NCI-H2081 treated with DMSO at 0.1 percent for 48 hours (cell line): ENCODE measurements at regions not wholly inside any gene's neighbourhood (a gene's known extent, or its start where the extent isn't known, plus 50 kb on each side); places are given as distances from the start of the nearest gene placed in this dataset.

ENCODE experiments used
- DNase-seq: peaks from one replicate; lab custom pipeline; 2025; lab: John Stamatoyannopoulos, UW

DNA sequence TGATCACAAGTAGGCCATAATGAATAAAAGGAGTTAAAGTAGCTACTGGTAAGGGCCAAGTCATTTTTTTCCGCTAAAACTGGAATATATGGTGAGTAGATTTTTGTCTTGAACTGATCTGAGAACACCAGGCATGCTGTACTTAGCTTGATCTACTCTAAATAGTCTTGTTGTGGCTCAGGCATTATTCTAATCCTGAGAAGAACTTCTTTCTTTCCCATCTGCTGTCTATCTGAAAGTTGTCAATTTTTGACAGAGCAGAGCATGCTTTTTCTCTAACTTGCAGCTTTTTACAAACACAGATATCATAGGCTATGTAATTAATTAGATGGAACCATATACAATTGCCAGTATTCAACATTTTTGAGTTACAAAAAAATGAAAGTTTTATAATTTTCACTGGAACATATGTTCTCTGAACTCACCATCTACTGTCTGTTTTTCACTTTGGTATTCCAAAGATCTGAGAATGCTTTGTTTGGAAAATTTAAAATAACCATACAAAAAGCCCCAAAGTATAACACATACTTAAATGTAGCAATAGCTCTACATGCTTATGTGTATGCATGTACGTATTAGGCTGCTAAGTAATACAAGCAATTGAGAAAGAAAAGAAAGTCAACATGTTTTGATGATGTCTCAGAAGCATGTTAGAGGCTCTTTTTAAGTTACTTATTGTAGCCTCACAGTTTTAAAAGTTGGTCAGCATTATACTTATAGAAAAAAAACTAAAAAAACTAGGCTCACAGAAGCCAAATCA is 542.7 kb upstream of the LUZP2 start:
- DNase-seq: no peak

DNA sequence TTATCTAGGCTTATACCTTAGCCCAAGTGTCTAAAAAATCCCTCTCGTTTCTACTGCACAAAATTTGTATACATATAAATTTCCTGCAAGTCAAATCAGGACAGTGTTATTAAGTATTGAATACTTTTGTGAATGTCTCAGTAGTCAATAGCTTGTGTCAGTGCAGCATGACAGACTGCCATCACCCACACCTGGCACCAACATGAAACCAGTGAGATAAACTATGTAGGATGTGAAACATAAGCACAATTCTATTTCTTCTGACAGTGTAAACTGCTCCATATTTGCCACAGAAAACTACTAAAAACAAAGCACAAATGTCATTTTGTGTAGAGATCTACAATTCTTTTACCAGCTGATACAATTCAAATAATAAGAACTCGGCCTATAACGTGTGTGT is 542.1 kb upstream of the LUZP2 start:
- DNase-seq: no peak

DNA sequence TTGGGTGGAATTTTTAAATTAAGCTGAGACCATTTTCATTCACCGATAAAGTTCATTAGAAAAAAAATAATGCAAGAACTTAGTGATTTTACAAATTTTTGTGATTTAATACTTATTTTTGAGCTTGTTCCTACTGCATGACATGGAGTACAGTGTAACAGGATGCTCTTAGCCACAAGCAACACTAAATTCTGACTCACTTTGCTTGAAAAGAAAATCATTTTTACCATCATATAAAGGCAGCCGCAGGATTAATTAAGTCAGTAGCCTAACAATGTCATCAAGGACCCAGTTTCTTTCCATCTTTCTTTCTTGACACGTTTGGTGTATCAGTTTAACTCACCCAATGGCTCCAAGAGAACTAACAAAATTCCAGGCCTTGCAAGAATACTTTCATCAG is 540.3 kb upstream of the LUZP2 start:
- no peak for DNase-seq

DNA sequence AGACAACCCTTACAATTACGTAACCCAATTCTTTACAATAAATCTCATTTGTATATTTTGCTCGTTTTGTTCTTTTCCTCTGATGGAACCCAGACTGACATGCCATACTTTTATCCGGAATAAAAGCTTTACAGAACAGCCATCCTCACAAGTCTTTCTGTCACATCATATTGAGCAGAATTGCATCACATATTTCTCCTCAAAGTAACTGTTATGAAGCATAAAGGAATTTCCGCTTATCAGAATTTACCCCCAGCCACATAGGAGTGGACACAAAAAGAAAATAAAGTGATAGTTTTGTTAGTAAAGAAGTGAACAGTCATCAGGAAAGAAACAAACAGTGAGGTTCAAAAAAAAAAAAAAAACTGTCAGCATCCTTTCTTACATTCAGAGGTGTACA is 539.5 kb upstream of the LUZP2 start:
- DNase-seq: no peak

DNA sequence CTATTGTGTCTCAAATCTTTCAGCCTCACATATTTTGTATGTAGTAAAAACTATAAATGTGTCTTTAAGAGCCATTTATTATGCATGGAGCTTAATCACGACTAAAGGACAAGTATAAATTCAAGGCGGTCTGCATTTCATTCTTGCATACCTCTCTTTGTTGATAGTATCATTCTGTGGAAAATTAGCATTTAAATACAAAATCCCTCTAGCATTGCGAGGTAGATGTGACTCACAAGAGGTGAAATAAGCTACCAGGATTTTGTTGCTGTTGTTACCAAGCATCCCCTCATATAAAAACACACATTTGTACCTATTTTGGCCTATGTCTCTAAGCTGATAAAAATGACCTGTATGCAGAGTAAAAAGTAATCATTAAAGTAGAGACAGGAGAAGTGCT is 537.4 kb upstream of the LUZP2 start:
- DNase-seq: no peak

DNA sequence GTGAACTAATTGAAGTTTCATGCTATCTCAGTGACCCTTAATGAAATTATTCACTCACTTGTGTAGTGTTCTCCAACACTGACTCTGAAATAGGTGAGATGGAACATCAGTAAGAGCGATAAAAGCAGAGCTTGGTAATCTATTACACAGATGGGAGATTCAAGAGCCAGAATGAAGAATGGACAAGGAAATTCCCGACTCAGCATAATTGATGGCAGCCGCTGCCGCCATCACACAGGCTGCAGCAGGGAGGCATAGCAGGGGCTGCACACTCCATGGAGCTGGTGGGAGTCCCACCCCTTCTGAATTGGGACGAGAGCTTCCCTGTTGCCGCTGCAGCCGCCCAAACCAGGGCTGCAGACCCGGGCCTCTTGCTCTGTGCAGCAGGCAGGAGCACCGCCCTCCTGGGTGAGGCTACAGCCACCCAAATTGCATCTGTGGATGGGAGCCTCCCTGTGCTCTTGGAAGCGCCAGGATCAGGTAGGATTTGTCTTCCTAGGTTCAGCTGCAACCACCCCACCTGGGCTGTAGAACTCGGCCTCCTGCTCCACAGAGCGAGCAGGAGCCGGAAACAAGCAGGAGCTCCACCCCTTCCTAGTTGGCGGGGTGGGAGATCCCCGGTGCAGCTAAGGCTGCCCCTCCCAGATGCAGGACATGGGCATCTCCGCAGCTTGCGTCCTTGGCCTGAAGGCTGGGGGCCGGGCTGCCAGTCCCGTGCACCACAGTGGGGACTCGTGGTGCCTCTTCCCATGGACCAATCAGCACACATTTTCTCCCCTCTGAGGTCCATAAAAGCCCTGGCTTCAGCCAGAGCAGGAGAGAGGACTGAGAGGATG is 535.1 kb upstream of the LUZP2 start:
- no peak for DNase-seq

DNA sequence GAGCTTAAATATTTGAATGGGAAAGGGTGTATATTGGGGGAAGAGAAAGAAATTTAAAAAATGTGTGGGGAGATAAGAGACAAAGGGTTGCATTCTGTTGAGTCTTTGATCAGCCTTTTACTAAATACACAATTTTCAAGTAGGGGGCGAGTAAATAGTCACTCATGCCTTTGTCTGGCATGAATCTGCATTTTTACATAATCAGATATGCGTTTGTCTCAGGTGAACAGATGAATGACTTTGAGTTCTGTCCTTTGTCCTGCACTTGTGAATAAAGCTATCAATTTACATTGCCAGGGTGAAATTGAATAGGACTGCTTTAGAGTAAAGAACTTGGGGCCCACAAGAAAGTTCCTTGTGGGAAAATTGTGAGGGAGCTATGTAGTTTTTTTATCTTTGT is 523.6 kb upstream of the LUZP2 start:
- no peak for DNase-seq

DNA sequence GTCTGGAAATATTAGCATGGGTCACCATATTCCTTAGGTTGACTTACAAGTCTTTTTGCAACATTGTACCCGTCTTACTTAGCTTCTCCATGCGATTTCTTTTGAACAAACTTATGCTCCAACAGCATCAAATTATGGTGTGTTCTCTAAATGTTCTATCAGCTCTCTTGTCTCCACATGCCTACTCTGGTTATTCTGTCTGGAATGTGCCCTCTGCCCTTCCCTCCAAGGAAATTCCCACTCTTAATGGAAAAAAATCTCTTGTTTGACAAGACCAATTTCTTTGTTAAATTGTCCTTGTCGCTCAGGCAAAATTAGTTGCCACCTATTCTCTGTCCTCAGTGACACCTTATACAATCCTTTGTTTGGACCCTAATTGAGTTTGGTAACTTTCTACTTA is 522.8 kb upstream of the LUZP2 start:
- DNase-seq: no peak

DNA sequence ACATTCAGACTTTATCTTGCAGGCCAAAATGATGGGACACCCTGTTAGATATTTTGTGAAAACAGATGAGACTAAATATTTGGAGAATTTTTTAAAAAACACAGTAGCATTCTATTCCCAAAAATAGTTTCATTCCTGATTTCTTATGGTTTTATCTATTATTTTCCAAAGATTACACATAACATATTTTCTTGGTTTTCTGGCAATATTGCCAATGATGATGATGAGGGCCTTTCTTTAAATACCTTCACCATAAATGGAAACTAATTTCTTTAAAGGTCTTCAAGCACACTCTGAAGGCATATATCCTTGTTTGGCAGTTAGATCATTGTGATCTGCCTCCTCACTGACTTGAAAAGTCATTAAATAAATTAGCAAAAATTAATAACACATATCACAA is 522.3 kb upstream of the LUZP2 start:
- DNase-seq: no peak

DNA sequence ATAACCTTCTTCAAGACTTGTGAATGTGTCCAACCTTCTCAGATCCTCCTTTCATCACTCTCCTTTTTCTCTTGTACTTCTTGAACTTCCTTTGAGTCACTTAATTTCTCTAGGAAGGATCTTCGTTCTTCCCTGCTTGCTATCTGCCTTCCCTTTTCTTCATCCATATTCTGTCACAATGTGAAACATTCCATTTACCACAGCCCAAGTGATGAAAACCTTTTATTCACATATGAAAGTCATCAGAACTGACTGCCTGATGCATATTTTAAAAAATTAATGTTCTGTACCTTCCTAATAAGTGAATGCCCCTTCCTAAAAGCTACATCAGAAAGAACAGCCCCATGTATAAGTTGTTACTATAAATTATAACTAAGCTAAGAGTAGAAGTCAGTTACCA is 520.4 kb upstream of the LUZP2 start:
- DNase-seq: no peak

DNA sequence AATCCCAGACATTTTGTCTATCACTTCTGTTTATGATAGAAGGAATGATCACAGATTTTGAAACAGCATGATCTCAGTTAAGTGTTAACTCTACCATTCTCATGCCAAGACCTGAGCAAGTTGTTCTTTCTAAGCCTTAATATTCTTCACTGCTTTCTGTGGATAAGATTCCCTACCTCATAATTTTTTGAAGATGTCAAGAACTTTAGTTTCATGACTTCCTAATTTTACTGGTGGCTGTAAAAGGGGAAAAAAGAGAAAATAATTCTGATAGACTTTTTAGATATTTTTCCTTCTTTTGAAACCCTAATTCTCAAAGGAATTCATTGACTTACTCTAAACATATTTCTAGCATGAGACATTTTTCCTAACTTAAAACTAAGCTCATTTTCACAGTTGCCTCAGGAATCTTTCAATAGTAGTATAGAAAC is 520.0 kb upstream of the LUZP2 start:
- DNase-seq: no peak

DNA sequence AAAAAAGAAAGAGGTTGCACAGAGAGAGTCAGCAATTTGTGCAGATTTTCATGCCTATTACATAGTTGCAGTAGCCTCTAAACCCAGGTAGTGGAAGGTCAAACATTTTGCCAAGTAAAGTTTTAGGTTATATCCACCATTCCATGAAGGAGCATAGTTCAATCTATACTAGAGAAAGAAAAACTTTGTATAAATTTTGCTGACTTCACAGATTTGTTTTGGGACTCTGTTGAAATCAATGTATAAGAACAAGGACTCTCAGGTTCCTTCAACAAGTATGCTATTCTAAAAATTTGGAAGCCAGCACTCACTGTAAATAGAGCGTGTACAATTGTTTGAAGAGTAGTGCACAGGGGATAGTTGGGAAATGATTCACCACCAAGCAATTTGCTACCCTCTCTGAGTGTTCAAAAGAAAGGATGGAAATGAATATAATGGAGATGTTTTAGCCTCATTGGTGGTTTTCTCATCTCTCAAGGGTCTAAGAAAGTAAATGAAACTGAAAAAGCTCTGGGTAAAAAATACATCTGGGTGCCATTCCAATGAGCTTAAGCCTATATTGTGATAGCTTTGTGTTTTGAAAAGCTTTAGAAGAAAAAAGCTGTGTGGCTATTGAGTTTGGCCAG is 508.4 kb upstream of the LUZP2 start:
- no peak for DNase-seq

DNA sequence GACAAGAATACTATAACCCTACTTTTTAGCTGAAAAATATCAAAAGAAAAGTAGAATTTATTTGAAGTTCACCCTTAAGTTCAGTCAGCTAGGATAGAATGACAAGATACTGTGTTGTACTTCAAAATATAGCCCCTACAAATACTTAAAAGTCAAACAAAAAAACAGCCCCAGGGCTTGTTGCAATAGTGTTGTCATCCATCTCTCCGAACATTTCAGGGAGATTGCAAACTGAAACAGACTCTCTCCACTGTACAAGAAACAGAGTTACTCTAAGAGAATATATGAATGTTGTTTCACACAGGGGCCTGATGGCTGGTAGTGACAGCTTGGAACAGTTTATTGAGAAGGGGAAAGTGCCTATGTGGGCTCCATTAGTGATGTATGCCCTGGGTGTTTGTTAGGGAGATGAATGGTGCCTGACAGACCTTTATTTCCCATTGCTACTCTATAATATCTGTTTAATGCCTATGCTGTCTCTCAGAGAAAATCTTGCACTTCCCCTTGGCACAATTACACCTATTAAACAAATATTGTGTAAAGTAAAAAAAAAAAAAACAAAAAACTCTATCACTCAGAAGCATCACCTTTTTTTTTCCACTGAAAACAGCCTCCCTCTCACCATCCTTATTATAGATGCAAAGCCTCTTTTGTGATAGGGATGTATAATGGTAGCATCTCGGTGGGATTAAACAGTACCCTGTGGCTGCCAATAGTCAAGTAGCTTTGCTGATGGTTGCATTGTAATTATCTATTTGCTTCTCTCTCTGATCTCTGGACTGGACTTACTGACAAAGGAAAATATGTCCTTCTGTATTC is 506.3 kb upstream of the LUZP2 start:
- DNase-seq: no peak

DNA sequence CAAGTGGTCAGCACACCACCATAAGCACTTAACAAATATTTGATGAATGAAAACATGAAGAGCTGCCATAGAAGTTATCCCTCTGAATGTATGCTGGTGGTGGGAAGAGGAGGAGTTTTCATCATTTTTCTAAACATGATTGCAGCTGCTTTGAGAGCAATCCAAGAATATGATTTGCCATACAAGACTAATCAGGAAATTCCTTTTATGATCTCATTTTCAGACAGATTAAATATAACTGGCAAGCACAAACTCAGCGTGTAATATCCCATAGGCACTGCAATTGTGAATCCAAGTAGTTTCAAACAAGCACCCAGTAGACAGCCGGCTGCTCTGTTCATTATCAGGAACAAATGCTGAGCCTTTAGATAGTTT is 505.7 kb upstream of the LUZP2 start:
- no peak for DNase-seq

DNA sequence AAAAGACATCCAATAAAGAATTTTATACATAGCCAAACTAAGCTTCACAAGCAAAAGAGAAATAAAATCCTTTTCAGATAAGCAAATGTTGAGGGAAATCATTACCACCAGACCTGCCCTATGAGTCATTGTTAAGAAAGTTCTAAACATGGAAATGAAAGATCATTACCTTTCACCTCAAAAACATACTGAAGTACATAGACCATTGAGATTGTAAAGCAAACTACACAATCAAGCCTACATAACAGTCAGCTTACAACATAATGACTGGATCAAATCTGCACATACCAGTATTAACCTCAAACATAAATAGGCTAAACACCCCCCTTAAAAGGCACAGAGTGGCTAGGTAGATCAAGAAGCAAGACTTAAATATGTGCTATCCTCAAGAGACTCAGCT is 501.0 kb upstream of the LUZP2 start:
- no peak for DNase-seq

DNA sequence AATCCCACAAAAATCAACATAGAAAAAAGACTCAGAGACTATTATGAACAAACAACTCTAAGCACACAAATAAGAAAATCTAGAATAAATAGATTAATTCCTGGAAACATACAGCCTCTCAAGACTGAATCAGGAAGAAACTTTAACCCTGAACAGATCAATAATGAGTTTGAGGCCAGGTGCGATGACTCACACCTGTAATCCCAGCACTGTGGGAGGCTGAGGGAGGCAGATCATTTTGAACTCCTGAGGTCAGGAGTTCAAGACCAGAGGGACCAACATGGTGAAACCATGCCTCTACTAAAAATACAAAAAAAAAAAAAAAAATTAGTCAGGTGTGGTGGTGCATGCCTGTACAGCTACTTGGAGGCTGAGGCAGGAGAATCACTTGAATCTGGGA is 499.5 kb upstream of the LUZP2 start:
- DNase-seq: no peak

DNA sequence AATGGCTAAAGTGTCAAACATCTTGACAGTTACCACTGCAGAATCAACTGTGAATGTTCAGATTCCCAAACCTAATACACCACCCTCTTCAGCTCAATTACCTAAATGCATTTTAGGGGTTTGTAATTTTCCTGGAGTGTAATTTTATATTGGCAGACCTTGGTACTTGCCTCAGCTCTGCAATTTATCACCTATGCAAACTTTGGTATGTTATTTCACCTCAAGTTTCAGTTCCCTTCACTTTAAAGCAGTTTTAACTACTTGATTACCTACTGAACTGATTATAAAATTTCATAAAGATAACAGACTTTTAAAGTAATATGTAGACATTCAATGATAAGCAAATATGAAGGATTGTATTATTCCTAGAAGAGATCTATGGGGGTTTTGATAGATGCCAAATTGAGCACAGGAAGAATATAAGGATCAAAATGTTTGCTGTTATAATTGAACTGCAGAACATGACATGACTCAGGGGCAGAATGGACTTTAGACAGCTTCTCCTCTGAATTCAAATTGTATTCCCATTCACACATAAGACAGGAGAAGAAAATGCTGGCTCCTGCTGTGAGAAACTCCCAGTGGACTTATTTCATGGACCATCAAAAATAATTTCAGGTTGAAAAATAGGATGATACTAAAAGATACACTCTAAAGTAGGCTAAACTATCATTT is 491.5 kb upstream of the LUZP2 start:
- DNase-seq: no peak

DNA sequence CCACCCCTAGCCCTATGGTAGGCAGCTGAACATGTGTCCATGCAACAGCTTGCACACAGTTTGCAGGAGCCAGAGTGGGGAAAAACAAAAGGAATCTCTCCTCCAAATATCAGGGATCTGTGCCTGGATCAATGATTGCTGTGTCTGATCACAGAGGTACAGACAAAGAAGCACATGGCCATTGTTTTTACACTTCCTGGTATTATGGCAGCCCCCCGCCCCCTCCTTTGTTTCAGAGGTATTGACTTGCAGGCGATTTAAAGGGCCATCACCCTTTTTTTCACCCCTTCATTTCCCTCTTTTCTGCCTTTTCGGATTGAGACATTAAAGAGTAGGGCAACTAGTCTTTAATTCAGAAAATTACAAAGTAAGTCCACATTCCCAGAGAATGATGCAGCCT is 453.0 kb upstream of the LUZP2 start:
- DNase-seq: no peak

DNA sequence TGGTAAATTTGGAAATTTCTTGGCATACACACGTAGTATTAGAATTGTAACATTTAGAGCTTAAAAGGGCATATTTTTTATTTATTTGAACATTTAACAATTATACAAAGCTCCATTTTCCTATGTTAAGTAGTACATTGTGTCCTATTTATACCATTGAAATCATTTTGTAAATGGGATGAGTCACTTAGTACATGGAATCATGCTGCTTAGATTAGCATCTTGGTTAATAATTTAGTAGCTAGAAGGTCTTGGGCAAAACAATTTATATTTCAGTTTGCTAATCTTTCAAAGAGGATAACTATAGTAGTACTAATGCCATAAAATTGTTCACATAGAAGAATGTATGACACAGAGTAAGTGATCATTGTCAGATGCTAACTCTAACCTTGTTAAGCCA is 450.1 kb upstream of the LUZP2 start:
- no peak for DNase-seq

DNA sequence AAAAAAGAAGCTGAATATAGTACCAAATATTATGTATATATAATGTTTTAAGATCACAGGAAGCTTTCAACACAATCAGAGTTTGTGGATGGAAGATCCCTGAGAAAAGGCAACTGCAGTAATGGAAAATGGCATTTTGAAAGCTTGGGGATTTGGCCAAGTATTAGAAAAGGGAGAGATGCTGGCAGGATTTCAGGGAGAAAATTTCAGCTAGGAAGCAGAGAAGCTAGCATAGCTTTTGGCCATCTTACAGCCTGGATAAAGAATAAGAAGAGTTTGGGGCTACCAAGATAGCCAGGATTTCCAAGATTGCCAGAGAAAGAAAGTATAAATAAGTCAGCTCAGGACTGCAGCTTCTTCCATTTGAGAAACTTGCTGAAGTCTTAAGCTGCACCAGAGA is 440.8 kb upstream of the LUZP2 start:
- DNase-seq: no peak

DNA sequence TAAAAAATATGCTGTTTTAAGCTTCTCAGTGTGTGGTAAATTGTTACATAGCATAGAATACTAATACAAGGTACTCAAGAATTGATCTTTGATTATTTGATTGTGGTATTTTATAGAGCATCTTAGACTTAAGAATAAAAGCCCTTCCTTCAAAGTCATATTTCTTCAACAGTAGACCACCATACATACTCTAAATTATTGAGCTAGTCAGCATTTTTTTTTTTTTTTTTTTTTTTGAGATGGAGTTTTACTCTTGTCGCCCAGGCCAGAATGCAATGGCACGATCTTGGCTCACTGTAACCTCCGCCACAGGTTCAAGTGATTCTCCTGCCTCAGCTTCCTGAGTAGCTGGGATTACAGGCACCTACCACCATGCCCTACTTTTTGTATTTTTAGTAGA is 436.7 kb upstream of the LUZP2 start:
- no peak for DNase-seq
